Stimulated activated CD4-positive, alpha-beta T cell treated with anti-CD3 and anti-CD28 coated beads, Interleukin-1b, Interleukin-23, amount 100 ng/mL, for 4 hours (primary cell): ENCODE measurements at regions not wholly inside any gene's neighbourhood (a gene's known extent, or its start where the extent isn't known, plus 50 kb on each side); places are given as distances from the start of the nearest gene placed in this dataset.
"Not testable (repeated sequence)": the region's sequence is repeated elsewhere in the genome, so short reads cannot be mapped to it uniquely, and the experiment has no call there.

ENCODE experiments used
- DNase-seq, 2 donors: peaks; one replicate each; pipeline ENCODE4 v3.0.0-alpha.2; 2020; ENCODE audit warnings: low read depth in 2 of 2

GRCh38 chr11:67877316-67877715 is 126.6 kb downstream of the UNC93B1 start:
- not testable (repeated sequence) for DNase-seq

- DNase-seq: not testable (repeated sequence)
Observed at GRCh38 chr11:67873223-67873622, 130.7 kb downstream of the UNC93B1 start.

- not testable (repeated sequence) for DNase-seq
Observed at GRCh38 chr11:67871168-67871567, 132.7 kb downstream of the UNC93B1 start.

GRCh38 chr11:67862896-67863295 is 141.0 kb downstream of the UNC93B1 start:
- not testable (repeated sequence) for DNase-seq

GRCh38 chr11:67859513-67860161 is 144.3 kb downstream of the UNC93B1 start:
- peak; percentile 41 to 51 for DNase-seq

- DNase-seq: not testable (repeated sequence)
Observed at GRCh38 chr11:67850747-67851146, 153.2 kb downstream of the UNC93B1 start.

GRCh38 chr11:67849766-67850165 is 154.1 kb downstream of the UNC93B1 start:
- not testable (repeated sequence) for DNase-seq

GRCh38 chr11:67847896-67848875 is 155.7 kb downstream of the UNC93B1 start:
- DNase-seq: not testable (repeated sequence)

GRCh38 chr11:67846303-67846702 is 157.6 kb downstream of the UNC93B1 start:
- DNase-seq: not testable (repeated sequence)

GRCh38 chr11:67845296-67845695 is 158.6 kb downstream of the UNC93B1 start:
- not testable (repeated sequence) for DNase-seq

- not testable (repeated sequence) for DNase-seq
Observed at GRCh38 chr11:67840599-67840998, 163.3 kb downstream of the UNC93B1 start.

GRCh38 chr11:67830152-67830551 is 155.7 kb upstream of the ALDH3B2 start:
- not testable (repeated sequence) for DNase-seq

- DNase-seq: not testable (repeated sequence)
Observed at GRCh38 chr11:67826951-67827296, 152.5 kb upstream of the ALDH3B2 start.

- DNase-seq: not testable (repeated sequence)
Observed at GRCh38 chr11:67826028-67826950, 151.9 kb upstream of the ALDH3B2 start.

GRCh38 chr11:67824861-67825260 is 150.4 kb upstream of the ALDH3B2 start:
- not testable (repeated sequence) for DNase-seq

- no peak for DNase-seq
Observed at GRCh38 chr11:67820081-67820480, 145.7 kb upstream of the ALDH3B2 start.

- DNase-seq: not testable (repeated sequence)
Observed at GRCh38 chr11:67817558-67817957, 143.1 kb upstream of the ALDH3B2 start.

- DNase-seq: not testable (repeated sequence)
Observed at GRCh38 chr11:67809301-67809700, 134.9 kb upstream of the ALDH3B2 start.

GRCh38 chr11:67807896-67808295 is 133.5 kb upstream of the ALDH3B2 start:
- DNase-seq: not testable (repeated sequence)

GRCh38 chr11:67806728-67807235 is 132.4 kb upstream of the ALDH3B2 start:
- not testable (repeated sequence) for DNase-seq

- not testable (repeated sequence) for DNase-seq
Observed at GRCh38 chr11:67806183-67806582, 131.8 kb upstream of the ALDH3B2 start.
